GM12873 (cell line): ENCODE measurements at regions not wholly inside any gene's neighbourhood (a gene's known extent, or its start where the extent isn't known, plus 50 kb on each side); places are given as distances from the start of the nearest gene placed in this dataset.

Source experiments
- CTCF ChIP-seq: IDR thresholded peaks from 2 replicates; pipeline ENCODE4 v1.5.1; 2012; ENCODE audit warnings: low read depth, mild to moderate bottlenecking, moderate library complexity, low read length, control low read depth; ENCODE audit not compliant: insufficient read depth; ENCODE audit errors: missing control alignments

- TF ChIP-seq CTCF, result no peak
These were observed 449.4 kb upstream of the HTR2C start for GRCh38 chrX:114134465-114134864.

GRCh38 chrX:114127411-114128025, 456.4 kb upstream of the HTR2C start:
- no peak for TF ChIP-seq CTCF

- no peak for TF ChIP-seq CTCF
These were observed 456.9 kb upstream of the HTR2C start for GRCh38 chrX:114127005-114127404.

GRCh38 chrX:114101081-114101480, 482.8 kb upstream of the HTR2C start:
- no peak for TF ChIP-seq CTCF

- TF ChIP-seq CTCF, result no peak
These were observed 486.0 kb upstream of the HTR2C start for GRCh38 chrX:114097866-114098265.

- TF ChIP-seq CTCF, result no peak
These were observed 486.5 kb upstream of the HTR2C start for GRCh38 chrX:114097427-114097826.

- TF ChIP-seq CTCF, result no peak
These were observed 488.1 kb upstream of the HTR2C start for GRCh38 chrX:114095789-114096188.
